Activated naive CD4-positive, alpha-beta T cell treated with anti-CD3 and anti-CD28 coated beads, Interleukin-2, amount 50 U/mL, for 24 hours (primary cell): ENCODE measurements at regions not wholly inside any gene's neighbourhood (a gene's known extent, or its start where the extent isn't known, plus 50 kb on each side); places are given as distances from the start of the nearest gene placed in this dataset.

Source experiments
- H3K27ac Mint-ChIP-seq: one replicate; pipeline ENCODE4 v1.8.0; 2021; ENCODE audit warnings: mild to moderate bottlenecking, mixed read lengths
- H3K27me3 Mint-ChIP-seq: one replicate; pipeline ENCODE4 v1.8.0; 2021; ENCODE audit warnings: mixed read lengths
- H3K36me3 Mint-ChIP-seq: one replicate; pipeline ENCODE4 v1.8.0; 2021; ENCODE audit warnings: mixed read lengths
- H3K4me1 Mint-ChIP-seq: one replicate; pipeline ENCODE4 v1.8.0; 2021; ENCODE audit warnings: mixed read lengths
- H3K4me3 Mint-ChIP-seq: one replicate; pipeline ENCODE4 v1.8.0; 2021; ENCODE audit warnings: mild to moderate bottlenecking, mixed read lengths
- H3K9me3 Mint-ChIP-seq: one replicate; pipeline ENCODE4 v1.8.0; 2021; ENCODE audit warnings: mixed read lengths

GRCh38 chr19:30799865-30800755 is 427.9 kb downstream of the ZNF536 start:
- Mint-ChIP-seq H3K4me1 (no peaks in the 10 kb centered on the region), H3K4me3 (no peak overlapping the region), H3K36me3 (no peaks in the 10 kb centered on the region), H3K9me3 (no peaks in the 10 kb centered on the region), H3K27ac (peak overlapping the region; percentile 17), H3K27me3 (peaks cover 3% of the 10 kb centered on the region)

GRCh38 chr19:30795727-30796126 is 423.5 kb downstream of the ZNF536 start:
- H3K4me3 Mint-ChIP-seq, result no peak overlapping the region
- no peaks in the 10 kb centered on the region for H3K4me1 Mint-ChIP-seq
- H3K36me3 Mint-ChIP-seq, result no peaks in the 10 kb centered on the region
- peaks cover 3% of the 10 kb centered on the region for H3K27me3 Mint-ChIP-seq
- no peaks in the 10 kb centered on the region for H3K9me3 Mint-ChIP-seq
- H3K27ac Mint-ChIP-seq, result no peak overlapping the region

GRCh38 chr19:30792561-30793505 is 420.6 kb downstream of the ZNF536 start:
- H3K9me3 Mint-ChIP-seq, result no peaks in the 10 kb centered on the region
- no peaks in the 10 kb centered on the region for H3K4me1 Mint-ChIP-seq
- no peaks in the 10 kb centered on the region for H3K36me3 Mint-ChIP-seq
- no peaks in the 10 kb centered on the region for H3K27me3 Mint-ChIP-seq
- H3K27ac Mint-ChIP-seq, result no peak overlapping the region
- H3K4me3 Mint-ChIP-seq, result no peak overlapping the region

GRCh38 chr19:30791088-30791487 is 418.9 kb downstream of the ZNF536 start:
- Mint-ChIP-seq H3K27me3 (no peaks in the 10 kb centered on the region), H3K27ac (peak overlapping the region; percentile 15), H3K4me1 (no peaks in the 10 kb centered on the region), H3K9me3 (no peaks in the 10 kb centered on the region), H3K4me3 (no peak overlapping the region), H3K36me3 (no peaks in the 10 kb centered on the region)

- no peaks in the 10 kb centered on the region for H3K36me3 Mint-ChIP-seq
- H3K4me3 Mint-ChIP-seq, result no peak overlapping the region
- H3K27ac Mint-ChIP-seq, result no peak overlapping the region
- no peaks in the 10 kb centered on the region for H3K9me3 Mint-ChIP-seq
- peaks cover 2% of the 10 kb centered on the region for H3K27me3 Mint-ChIP-seq
- H3K4me1 Mint-ChIP-seq, result no peaks in the 10 kb centered on the region
Observed at GRCh38 chr19:30790056-30790680, 418.0 kb downstream of the ZNF536 start.

- no peaks in the 10 kb centered on the region for H3K36me3 Mint-ChIP-seq
Observed at GRCh38 chr19:30788105-30788765, 416.1 kb downstream of the ZNF536 start.

GRCh38 chr19:30785458-30786137 is 413.4 kb downstream of the ZNF536 start:
- peaks cover 6% of the 10 kb centered on the region for H3K27me3 Mint-ChIP-seq
- no peaks in the 10 kb centered on the region for H3K36me3 Mint-ChIP-seq

More at GRCh38 chr19:30788105-30788765, 416.1 kb downstream of the ZNF536 start:
- H3K4me1 Mint-ChIP-seq, result no peaks in the 10 kb centered on the region
- H3K27ac Mint-ChIP-seq, result no peak overlapping the region
- no peak overlapping the region for H3K4me3 Mint-ChIP-seq
- no peaks in the 10 kb centered on the region for H3K9me3 Mint-ChIP-seq
- H3K27me3 Mint-ChIP-seq, result peaks cover 6% of the 10 kb centered on the region

GRCh38 chr19:30784850-30785457 is 412.8 kb downstream of the ZNF536 start:
- Mint-ChIP-seq H3K4me1 (no peaks in the 10 kb centered on the region), H3K9me3 (no peaks in the 10 kb centered on the region), H3K27me3 (peaks cover 6% of the 10 kb centered on the region), H3K27ac (no peak overlapping the region), H3K36me3 (no peaks in the 10 kb centered on the region), H3K4me3 (no peak overlapping the region)

More at GRCh38 chr19:30785458-30786137, 413.4 kb downstream of the ZNF536 start:
- Mint-ChIP-seq H3K9me3 (no peaks in the 10 kb centered on the region), H3K4me1 (no peaks in the 10 kb centered on the region), H3K27ac (no peak overlapping the region), H3K4me3 (no peak overlapping the region)

GRCh38 chr19:30783936-30784335 is 411.8 kb downstream of the ZNF536 start:
- Mint-ChIP-seq H3K27me3 (peaks cover 10% of the 10 kb centered on the region), H3K27ac (no peak overlapping the region), H3K9me3 (no peaks in the 10 kb centered on the region), H3K36me3 (no peaks in the 10 kb centered on the region), H3K4me1 (no peaks in the 10 kb centered on the region), H3K4me3 (no peak overlapping the region)

GRCh38 chr19:30783212-30783611 is 411.0 kb downstream of the ZNF536 start:
- Mint-ChIP-seq H3K36me3 (no peaks in the 10 kb centered on the region), H3K27me3 (peaks cover 10% of the 10 kb centered on the region), H3K4me1 (no peaks in the 10 kb centered on the region), H3K4me3 (no peak overlapping the region), H3K9me3 (no peaks in the 10 kb centered on the region), H3K27ac (no peak overlapping the region)

- Mint-ChIP-seq H3K27me3 (peaks cover 10% of the 10 kb centered on the region), H3K4me3 (no peak overlapping the region), H3K4me1 (no peaks in the 10 kb centered on the region), H3K27ac (no peak overlapping the region), H3K36me3 (no peaks in the 10 kb centered on the region), H3K9me3 (no peaks in the 10 kb centered on the region)
Observed at GRCh38 chr19:30781519-30781918, 409.3 kb downstream of the ZNF536 start.

GRCh38 chr19:30781047-30781446 is 408.9 kb downstream of the ZNF536 start:
- Mint-ChIP-seq H3K36me3 (no peaks in the 10 kb centered on the region), H3K27me3 (peaks cover 12% of the 10 kb centered on the region), H3K4me1 (no peaks in the 10 kb centered on the region), H3K27ac (no peak overlapping the region), H3K9me3 (no peaks in the 10 kb centered on the region), H3K4me3 (no peak overlapping the region)

GRCh38 chr19:30780456-30780855 is 408.3 kb downstream of the ZNF536 start:
- peaks cover 12% of the 10 kb centered on the region for H3K27me3 Mint-ChIP-seq

GRCh38 chr19:30780032-30780431 is 407.8 kb downstream of the ZNF536 start:
- Mint-ChIP-seq H3K9me3 (no peaks in the 10 kb centered on the region), H3K36me3 (no peaks in the 10 kb centered on the region), H3K4me1 (no peaks in the 10 kb centered on the region), H3K4me3 (no peak overlapping the region), H3K27me3 (peaks cover 9% of the 10 kb centered on the region), H3K27ac (no peak overlapping the region)

More at GRCh38 chr19:30780456-30780855, 408.3 kb downstream of the ZNF536 start:
- no peak overlapping the region for H3K27ac Mint-ChIP-seq
- H3K9me3 Mint-ChIP-seq, result no peaks in the 10 kb centered on the region
- H3K4me3 Mint-ChIP-seq, result no peak overlapping the region
- H3K36me3 Mint-ChIP-seq, result no peaks in the 10 kb centered on the region
- H3K4me1 Mint-ChIP-seq, result no peaks in the 10 kb centered on the region
